H54 (cell line): ENCODE measurements at regions not wholly inside any gene's neighbourhood (a gene's known extent, or its start where the extent isn't known, plus 50 kb on each side); places are given as distances from the start of the nearest gene placed in this dataset.

Experiments
- DNase-seq: peaks from one replicate; pipeline ENCODE4 v3.0.0; 2011; ENCODE audit warnings: low spot score, mixed read lengths; ENCODE audit not compliant: insufficient read length
- FAIRE-seq: peaks from 3 replicates; lab custom pipeline; 2011; peaks lifted over from hg19 to GRCh38; lab: Jason Lieb, UNC
- POLR2A ChIP-seq: IDR thresholded peaks from 2 replicates; pipeline ENCODE4 v1.6.1; 2011; ENCODE audit warnings: low read depth, mild to moderate bottlenecking, low read length

- no peak for TF ChIP-seq POLR2A
- DNase-seq (no peak), FAIRE-seq (no peak)
Observed at GRCh38 chr22:44428941-44429830, 68.8 kb downstream of the RTL6 start.

- no peak for DNase-seq
- no peak for FAIRE-seq
- TF ChIP-seq POLR2A = no peak
Observed at GRCh38 chr22:44427611-44428470, 70.2 kb downstream of the RTL6 start.

GRCh38 chr22:44426981-44427380 is 71.1 kb downstream of the RTL6 start:
- TF ChIP-seq POLR2A = no peak
- FAIRE-seq (no peak), DNase-seq (no peak)

- DNase-seq = no peak
- no peak for FAIRE-seq
- no peak for TF ChIP-seq POLR2A
Observed at GRCh38 chr22:44425694-44426045, 72.4 kb downstream of the RTL6 start.

- no peak for FAIRE-seq
- TF ChIP-seq POLR2A = no peak
- DNase-seq = no peak
Observed at GRCh38 chr22:44424867-44425693, 73.0 kb downstream of the RTL6 start.

GRCh38 chr22:44424359-44424682 is 73.7 kb downstream of the RTL6 start:
- no peak for TF ChIP-seq POLR2A
- no peak for DNase-seq
- no peak for FAIRE-seq

GRCh38 chr22:44423556-44424358 is 74.3 kb downstream of the RTL6 start:
- FAIRE-seq = no peak
- no peak for DNase-seq
- TF ChIP-seq POLR2A = no peak

GRCh38 chr22:44422746-44423380 is 75.2 kb downstream of the RTL6 start:
- DNase-seq = no peak
- FAIRE-seq = no peak
- no peak for TF ChIP-seq POLR2A

GRCh38 chr22:44419429-44419828 is 78.6 kb downstream of the RTL6 start:
- FAIRE-seq = no peak
- no peak for TF ChIP-seq POLR2A
- no peak for DNase-seq

- FAIRE-seq (no peak), DNase-seq (no peak)
- TF ChIP-seq POLR2A = no peak
Observed at GRCh38 chr22:44413211-44413610, 84.8 kb downstream of the RTL6 start.

GRCh38 chr22:44412136-44412731 is 85.8 kb downstream of the RTL6 start:
- no peak for FAIRE-seq
- no peak for TF ChIP-seq POLR2A

More at GRCh38 chr22:44412136-44412731, 85.8 kb downstream of the RTL6 start:
- DNase-seq = no peak
